Activated naive CD4-positive, alpha-beta T cell treated with anti-CD3 and anti-CD28 coated beads for 36 hours (primary cell): ENCODE measurements at regions not wholly inside any gene's neighbourhood (a gene's known extent, or its start where the extent isn't known, plus 50 kb on each side); places are given as distances from the start of the nearest gene placed in this dataset.

Source experiments
- CTCF ChIA-PET: fragments of 350-600 bp; sonication (Branson Sonifier 250); formaldehyde crosslinking; loops from one replicate; lab custom pipeline; 2021; ENCODE audit warnings: antibody characterized with exemption; lab: Charles Lee
- DNase-seq: peaks from one replicate; pipeline ENCODE4 v3.0.0-alpha.2; 2020
- H3K27ac Mint-ChIP-seq: one replicate; pipeline ENCODE4 v1.8.0; 2021; ENCODE audit warnings: mild to moderate bottlenecking, mixed read lengths
- H3K27me3 Mint-ChIP-seq: one replicate; pipeline ENCODE4 v1.8.0; 2021; ENCODE audit warnings: low read depth, mixed read lengths
- H3K36me3 Mint-ChIP-seq: one replicate; pipeline ENCODE4 v1.8.0; 2021; ENCODE audit warnings: low read depth, mixed read lengths
- H3K4me1 Mint-ChIP-seq: one replicate; pipeline ENCODE4 v1.8.0; 2021; ENCODE audit warnings: low read depth, mixed read lengths
- H3K4me3 Mint-ChIP-seq: one replicate; pipeline ENCODE4 v1.8.0; 2021; ENCODE audit warnings: mild to moderate bottlenecking, moderate library complexity, mixed read lengths
- H3K9me3 Mint-ChIP-seq: one replicate; pipeline ENCODE4 v1.8.0; 2021; ENCODE audit warnings: mixed read lengths
- intact Hi-C: fragments of 100-400 bp; cut with micrococcal nuclease; formaldehyde crosslinking; loops from one replicate; pipeline ENCODE4 v1.15.1; 2023

- no peak for DNase-seq
- Mint-ChIP-seq H3K27ac (no peak overlapping the region), H3K27me3 (peaks cover 2% of the 10 kb centered on the region), H3K4me1 (no peaks in the 10 kb centered on the region), H3K4me3 (no peak overlapping the region), H3K9me3 (no peaks in the 10 kb centered on the region), H3K36me3 (no peaks in the 10 kb centered on the region)
- intact Hi-C loops, result no loop called here
- CTCF ChIA-PET, result no interaction called here
Observed at GRCh38 chr21:26412885-26413284, 160.2 kb downstream of the CYYR1 start.

- no peaks in the 10 kb centered on the region for H3K36me3 Mint-ChIP-seq
- H3K4me3 Mint-ChIP-seq, result no peak overlapping the region
- H3K27ac Mint-ChIP-seq, result no peak overlapping the region
- H3K27me3 Mint-ChIP-seq, result peaks cover 2% of the 10 kb centered on the region
- H3K4me1 Mint-ChIP-seq, result peaks cover 5% of the 10 kb centered on the region
- no peak for DNase-seq
- CTCF ChIA-PET, result no interaction called here
- intact Hi-C loops, result no loop called here
- H3K9me3 Mint-ChIP-seq, result no peaks in the 10 kb centered on the region
Observed at GRCh38 chr21:26409735-26410134, 163.4 kb downstream of the CYYR1 start.

GRCh38 chr21:26408511-26408910 lies 164.6 kb downstream of the CYYR1 start:
- peaks cover 5% of the 10 kb centered on the region for H3K4me1 Mint-ChIP-seq
- CTCF ChIA-PET, result interaction anchor here (1.6 kb wide), 1 partner anchor 309 kb away, joined by 3 read pairs; no protein-coding TSS in a partner anchor
- no peak overlapping the region for H3K27ac Mint-ChIP-seq
- H3K9me3 Mint-ChIP-seq, result no peaks in the 10 kb centered on the region
- intact Hi-C loops, result no loop called here
- no peak for DNase-seq
- no peaks in the 10 kb centered on the region for H3K36me3 Mint-ChIP-seq
- H3K27me3 Mint-ChIP-seq, result peaks cover 3% of the 10 kb centered on the region
- no peak overlapping the region for H3K4me3 Mint-ChIP-seq

- intact Hi-C loops, result no loop called here
- Mint-ChIP-seq H3K27ac (no peak overlapping the region), H3K27me3 (peaks cover 2% of the 10 kb centered on the region), H3K4me3 (no peak overlapping the region), H3K4me1 (peaks cover 5% of the 10 kb centered on the region), H3K36me3 (no peaks in the 10 kb centered on the region), H3K9me3 (no peaks in the 10 kb centered on the region)
- CTCF ChIA-PET, result no interaction called here
- no peak for DNase-seq
Observed at GRCh38 chr21:26406526-26406925, 166.6 kb downstream of the CYYR1 start.

GRCh38 chr21:26405735-26406361 lies 167.2 kb downstream of the CYYR1 start:
- Mint-ChIP-seq H3K27me3 (peaks cover 2% of the 10 kb centered on the region), H3K4me3 (no peak overlapping the region), H3K36me3 (no peaks in the 10 kb centered on the region), H3K9me3 (no peaks in the 10 kb centered on the region), H3K27ac (no peak overlapping the region), H3K4me1 (peaks cover 5% of the 10 kb centered on the region)
- intact Hi-C loops, result no loop called here
- peak; percentile 10 for DNase-seq
- CTCF ChIA-PET, result no interaction called here

GRCh38 chr21:26405071-26405470 lies 168.0 kb downstream of the CYYR1 start:
- no peak for DNase-seq
- Mint-ChIP-seq H3K27me3 (peaks cover 2% of the 10 kb centered on the region), H3K9me3 (no peaks in the 10 kb centered on the region), H3K4me1 (peaks cover 5% of the 10 kb centered on the region), H3K27ac (no peak overlapping the region), H3K4me3 (no peak overlapping the region), H3K36me3 (no peaks in the 10 kb centered on the region)
- CTCF ChIA-PET, result no interaction called here
- intact Hi-C loops, result no loop called here

GRCh38 chr21:26404288-26404687 lies 168.8 kb downstream of the CYYR1 start:
- Mint-ChIP-seq H3K9me3 (no peaks in the 10 kb centered on the region), H3K4me1 (peaks cover 5% of the 10 kb centered on the region), H3K27ac (no peak overlapping the region), H3K4me3 (no peak overlapping the region), H3K27me3 (peaks cover 2% of the 10 kb centered on the region), H3K36me3 (no peaks in the 10 kb centered on the region)
- CTCF ChIA-PET, result no interaction called here
- no peak for DNase-seq
- intact Hi-C loops, result no loop called here

- Mint-ChIP-seq H3K4me1 (peaks cover 5% of the 10 kb centered on the region), H3K27ac (no peak overlapping the region), H3K36me3 (no peaks in the 10 kb centered on the region), H3K9me3 (no peaks in the 10 kb centered on the region), H3K27me3 (peaks cover 2% of the 10 kb centered on the region), H3K4me3 (no peak overlapping the region)
- no peak for DNase-seq
- CTCF ChIA-PET, result no interaction called here
- intact Hi-C loops, result no loop called here
Observed at GRCh38 chr21:26403321-26403720, 169.8 kb downstream of the CYYR1 start.

GRCh38 chr21:26397545-26397944 lies 175.5 kb downstream of the CYYR1 start:
- Mint-ChIP-seq H3K9me3 (no peaks in the 10 kb centered on the region), H3K27ac (no peak overlapping the region), H3K36me3 (no peaks in the 10 kb centered on the region), H3K27me3 (peaks cover 3% of the 10 kb centered on the region), H3K4me3 (no peak overlapping the region), H3K4me1 (no peaks in the 10 kb centered on the region)
- DNase-seq, result no peak
- CTCF ChIA-PET, result no interaction called here
- intact Hi-C loops, result no loop called here

GRCh38 chr21:26394341-26394740 lies 178.7 kb downstream of the CYYR1 start:
- Mint-ChIP-seq H3K36me3 (no peaks in the 10 kb centered on the region), H3K4me1 (no peaks in the 10 kb centered on the region), H3K9me3 (no peaks in the 10 kb centered on the region), H3K27me3 (peaks cover 3% of the 10 kb centered on the region), H3K4me3 (no peak overlapping the region), H3K27ac (no peak overlapping the region)
- intact Hi-C loops, result no loop called here
- CTCF ChIA-PET, result no interaction called here
- DNase-seq, result no peak

GRCh38 chr21:26391166-26391565 lies 181.9 kb downstream of the CYYR1 start:
- no peak overlapping the region for H3K4me3 Mint-ChIP-seq
- no peaks in the 10 kb centered on the region for H3K9me3 Mint-ChIP-seq
- intact Hi-C loops, result no loop called here
- CTCF ChIA-PET, result no interaction called here
- no peaks in the 10 kb centered on the region for H3K4me1 Mint-ChIP-seq
- no peak for DNase-seq
- no peaks in the 10 kb centered on the region for H3K36me3 Mint-ChIP-seq
- H3K27me3 Mint-ChIP-seq, result peaks cover 3% of the 10 kb centered on the region
- no peak overlapping the region for H3K27ac Mint-ChIP-seq

GRCh38 chr21:26389971-26390641 lies 183.0 kb downstream of the CYYR1 start:
- intact Hi-C loops, result loop anchor here (5.0 kb wide), 1 partner anchor 438 kb away; no protein-coding TSS in a partner anchor
- no peaks in the 10 kb centered on the region for H3K4me1 Mint-ChIP-seq
- no peak overlapping the region for H3K4me3 Mint-ChIP-seq
- CTCF ChIA-PET, result no interaction called here
- H3K9me3 Mint-ChIP-seq, result no peaks in the 10 kb centered on the region
- peaks cover 5% of the 10 kb centered on the region for H3K27me3 Mint-ChIP-seq
- no peak overlapping the region for H3K27ac Mint-ChIP-seq
- DNase-seq, result no peak
- H3K36me3 Mint-ChIP-seq, result no peaks in the 10 kb centered on the region

GRCh38 chr21:26388731-26389231 lies 184.3 kb downstream of the CYYR1 start:
- H3K4me1 Mint-ChIP-seq, result no peaks in the 10 kb centered on the region
- H3K27ac Mint-ChIP-seq, result no peak overlapping the region
- DNase-seq, result no peak
- H3K9me3 Mint-ChIP-seq, result no peaks in the 10 kb centered on the region
- intact Hi-C loops, result loop anchor here (5.0 kb wide), 1 partner anchor 436 kb away; no protein-coding TSS in a partner anchor
- no peaks in the 10 kb centered on the region for H3K36me3 Mint-ChIP-seq
- no peak overlapping the region for H3K4me3 Mint-ChIP-seq
- CTCF ChIA-PET, result no interaction called here
- peaks cover 3% of the 10 kb centered on the region for H3K27me3 Mint-ChIP-seq
